GM19238 (cell line): ENCODE measurements at regions not wholly inside any gene's neighbourhood (a gene's known extent, or its start where the extent isn't known, plus 50 kb on each side); places are given as distances from the start of the nearest gene placed in this dataset.

Source experiments
- DNase-seq: peaks from one replicate; pipeline ENCODE4 v3.0.0; 2011; ENCODE audit warnings: low spot score; ENCODE audit not compliant: insufficient read length

DNA sequence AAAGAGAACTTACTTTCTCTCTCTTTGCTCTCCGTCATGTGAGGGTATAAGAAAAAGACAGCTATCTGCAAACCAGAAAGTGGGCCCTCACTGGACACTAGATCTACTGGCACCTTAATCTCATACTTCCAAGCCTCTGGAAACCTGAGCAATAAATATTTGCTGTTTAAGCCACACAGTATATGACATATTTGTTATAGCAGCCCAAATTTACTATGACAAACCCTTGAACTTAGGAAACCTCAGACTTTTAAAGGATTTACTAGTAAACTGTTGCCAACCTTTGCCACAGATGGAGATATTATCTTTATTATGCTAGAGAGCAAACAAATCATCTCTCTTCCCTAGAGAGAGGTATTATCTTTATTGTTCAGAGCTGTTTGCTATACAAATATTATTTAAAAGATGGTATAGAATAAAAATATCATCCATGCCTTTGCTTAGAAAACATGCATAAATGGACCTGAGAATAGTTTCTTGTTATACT is 1446.1 kb downstream of the SLITRK1 start:
- no peak for DNase-seq

DNA sequence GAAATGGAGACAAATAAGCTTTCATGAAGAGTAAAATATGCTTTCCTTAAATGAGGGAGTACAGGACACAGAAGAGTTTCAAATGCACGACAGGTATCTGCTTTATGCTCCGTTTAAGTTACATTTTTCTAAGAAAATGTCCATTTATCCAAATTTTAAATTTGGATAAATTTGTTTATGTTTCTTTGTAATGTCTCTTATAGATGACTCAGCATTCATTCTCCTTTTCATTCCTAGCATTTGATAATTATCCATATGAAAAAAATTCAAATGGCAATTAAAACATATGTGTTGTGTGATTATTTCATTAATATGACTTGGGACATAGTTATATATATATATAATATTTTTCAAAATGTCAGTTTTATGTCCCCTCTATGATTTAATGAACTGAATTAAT is 1449.3 kb downstream of the SLITRK1 start:
- no peak for DNase-seq

DNA sequence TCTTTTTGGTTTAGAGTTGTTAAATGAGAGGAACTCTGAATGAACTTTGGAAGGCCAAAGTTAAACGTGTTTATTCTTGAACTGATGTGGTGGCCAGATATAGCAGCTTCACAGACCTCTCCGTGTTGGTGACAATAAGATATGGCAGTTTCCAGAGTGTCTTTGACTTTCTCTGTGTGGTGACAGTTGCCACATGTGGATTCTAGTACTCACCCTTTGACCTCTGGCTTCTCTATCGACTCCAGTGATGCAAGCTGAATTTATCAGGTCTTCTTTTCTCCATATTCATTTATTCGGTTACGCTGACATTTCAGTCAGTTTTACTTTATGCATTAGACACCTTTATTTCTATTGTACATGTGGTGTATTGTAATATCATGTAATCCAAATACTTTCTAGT is 1469.5 kb downstream of the SLITRK1 start:
- no peak for DNase-seq

DNA sequence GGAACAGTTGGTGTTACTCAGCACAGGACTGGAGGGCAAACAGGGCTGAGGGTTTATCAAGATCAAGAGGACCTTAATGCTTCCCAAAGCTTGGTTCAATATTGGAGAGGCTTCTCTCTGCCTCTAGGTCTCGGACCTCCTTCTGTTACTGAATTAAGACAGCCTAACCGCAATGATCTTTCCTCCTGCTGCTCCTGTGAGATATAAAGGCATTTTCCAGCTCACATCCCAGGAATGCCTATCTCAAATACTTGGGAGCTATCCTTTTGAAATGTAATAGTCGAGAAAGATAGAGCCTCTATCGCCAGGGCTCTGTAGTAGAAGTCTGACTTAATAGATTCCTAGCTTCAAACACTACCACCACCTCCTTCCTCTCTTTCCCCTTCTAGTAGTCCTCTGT is 1475.0 kb downstream of the SLITRK1 start:
- no peak for DNase-seq

DNA sequence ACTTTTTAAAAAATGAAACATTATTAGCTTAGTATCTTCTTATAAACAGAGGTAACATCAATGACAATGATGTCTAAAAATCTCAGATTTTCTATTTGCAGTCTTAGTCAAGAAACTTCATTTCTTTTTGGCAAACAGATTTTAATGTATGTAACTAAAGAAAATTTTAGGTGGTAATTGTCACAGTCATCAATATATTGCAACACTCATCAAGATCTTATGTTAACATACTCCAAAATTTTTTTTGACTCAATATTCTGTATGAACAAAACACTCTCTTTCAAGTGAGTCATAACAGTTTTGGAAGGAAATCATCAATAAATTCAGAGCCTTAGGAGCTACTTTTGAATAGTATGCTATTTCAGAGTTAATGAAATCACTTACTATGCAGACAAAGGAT is 1507.6 kb downstream of the SLITRK1 start:
- no peak for DNase-seq

DNA sequence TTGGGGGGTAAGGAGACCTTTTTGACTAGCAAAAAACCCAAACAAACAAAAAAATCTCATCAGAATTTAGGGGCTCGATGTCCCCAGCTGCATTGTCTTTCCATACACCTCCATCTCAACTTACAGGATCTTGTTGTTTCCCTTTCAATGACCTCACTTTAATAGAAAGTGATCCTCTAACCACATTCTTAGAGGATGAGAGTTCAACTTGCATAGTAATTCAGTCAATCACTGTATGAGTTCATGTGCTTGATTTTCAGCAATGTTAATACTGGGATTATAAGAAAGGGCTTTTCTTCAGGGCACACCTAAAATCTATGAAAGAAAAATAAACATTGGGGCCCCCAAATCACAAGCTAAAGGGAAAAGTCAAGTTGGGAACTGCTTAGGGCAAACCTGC is 1512.0 kb downstream of the SLITRK1 start:
- DNase-seq = no peak

DNA sequence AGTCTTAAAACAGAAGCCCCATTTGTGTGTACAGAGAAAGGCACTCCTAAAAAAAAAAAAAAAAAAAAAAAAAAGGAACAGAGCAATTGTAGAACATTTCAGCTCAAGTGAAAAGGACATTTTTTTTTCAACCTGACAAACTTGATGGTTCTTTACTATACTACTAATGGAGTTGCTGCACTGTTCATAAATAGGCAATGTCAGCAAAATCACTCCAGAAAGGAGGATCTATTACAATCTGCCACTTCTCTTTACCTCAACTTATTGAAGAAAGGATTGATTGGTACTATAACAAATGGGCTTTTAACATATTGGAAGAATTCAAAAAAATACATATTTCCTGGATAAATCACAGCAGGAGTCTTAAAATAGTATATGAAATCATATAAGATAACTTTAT is 1517.7 kb downstream of the SLITRK1 start:
- no peak for DNase-seq

DNA sequence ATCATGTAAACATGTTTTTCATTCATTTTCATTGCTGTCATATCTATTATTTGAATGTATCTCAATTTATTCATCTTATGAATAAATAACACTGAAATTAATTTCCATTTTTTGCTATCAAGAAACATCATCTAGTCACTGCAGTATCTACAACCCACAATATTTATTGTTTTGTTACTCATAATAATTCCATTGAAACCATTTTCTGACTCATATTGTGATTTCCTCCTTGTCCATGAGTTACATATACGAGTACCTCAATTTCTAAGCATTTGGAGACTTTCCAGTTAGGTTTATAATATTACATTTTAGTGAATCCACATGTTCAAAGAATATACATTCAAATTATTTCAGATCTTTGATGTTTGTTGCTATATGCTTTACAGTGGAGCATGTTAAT is 1524.0 kb downstream of the SLITRK1 start:
- DNase-seq = no peak

DNA sequence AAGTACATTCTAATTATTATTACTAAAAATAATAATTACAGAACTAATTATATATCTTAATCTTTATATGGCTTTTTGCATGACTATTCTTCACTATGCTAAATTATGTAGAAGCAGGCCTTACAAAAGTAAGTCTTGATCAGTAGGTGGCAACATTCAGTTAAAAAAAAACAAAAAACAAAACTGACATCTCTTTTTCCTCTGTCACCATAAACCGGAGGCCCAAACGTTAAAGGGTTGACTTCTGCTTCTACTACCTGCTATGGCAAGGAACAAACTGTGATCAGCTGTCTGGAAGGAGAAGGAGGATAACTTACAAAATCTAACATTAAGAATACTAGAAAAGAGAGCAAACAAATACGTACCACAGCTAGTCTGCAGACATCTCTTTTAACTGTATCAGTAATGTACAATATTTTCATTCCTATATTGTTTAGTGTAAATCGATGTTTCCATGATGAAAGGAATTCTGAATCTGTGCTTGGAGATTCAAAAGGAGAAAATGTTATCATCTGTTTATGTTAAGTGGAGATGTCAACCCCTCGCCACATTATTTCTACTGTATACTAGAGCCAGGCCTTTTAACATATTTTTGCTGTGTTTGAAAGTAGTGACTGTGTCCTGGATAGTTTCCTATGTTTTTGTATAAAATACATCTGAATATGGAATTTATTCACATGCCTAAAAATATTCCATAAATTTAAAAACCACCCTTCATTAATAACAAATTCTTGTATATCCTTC is 1525.4 kb downstream of the SLITRK1 start:
- DNase-seq = no peak

DNA sequence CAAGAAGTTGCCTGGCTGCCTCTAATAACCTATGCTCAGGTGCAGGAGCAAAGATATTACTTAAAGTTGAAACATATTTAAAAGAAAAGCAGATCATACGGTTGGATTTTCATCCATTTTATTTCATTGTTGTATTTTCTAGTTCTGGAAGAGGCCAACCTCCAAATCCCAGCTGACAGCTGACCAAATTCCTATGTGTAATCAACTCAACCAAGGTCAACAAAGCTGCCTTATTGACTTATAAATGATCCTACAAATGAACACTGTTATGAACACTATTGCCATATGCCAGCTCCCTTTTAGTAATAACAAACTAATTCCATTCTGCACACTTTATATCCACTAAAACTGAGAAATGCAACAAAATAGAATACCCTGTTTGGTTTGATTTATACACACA is 1537.4 kb downstream of the SLITRK1 start:
- no peak for DNase-seq

DNA sequence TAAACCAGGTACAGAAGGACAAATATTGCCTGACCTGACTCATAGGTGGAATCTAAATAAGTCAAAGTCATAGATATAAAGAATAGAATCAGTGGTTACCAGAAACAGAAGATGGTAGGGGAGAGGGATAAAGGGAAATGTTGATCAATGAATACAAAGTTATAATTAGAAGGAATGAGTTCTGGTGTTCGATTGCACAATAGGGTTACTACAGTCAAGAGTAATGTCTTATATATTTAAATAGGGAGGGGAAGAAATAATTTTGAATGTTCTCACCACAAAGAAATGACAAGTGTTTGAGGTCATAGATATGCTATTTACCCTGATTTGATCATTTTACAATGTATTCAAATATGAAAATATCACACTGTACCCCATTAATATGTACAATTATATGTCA is 1541.2 kb downstream of the SLITRK1 start:
- no peak for DNase-seq

DNA sequence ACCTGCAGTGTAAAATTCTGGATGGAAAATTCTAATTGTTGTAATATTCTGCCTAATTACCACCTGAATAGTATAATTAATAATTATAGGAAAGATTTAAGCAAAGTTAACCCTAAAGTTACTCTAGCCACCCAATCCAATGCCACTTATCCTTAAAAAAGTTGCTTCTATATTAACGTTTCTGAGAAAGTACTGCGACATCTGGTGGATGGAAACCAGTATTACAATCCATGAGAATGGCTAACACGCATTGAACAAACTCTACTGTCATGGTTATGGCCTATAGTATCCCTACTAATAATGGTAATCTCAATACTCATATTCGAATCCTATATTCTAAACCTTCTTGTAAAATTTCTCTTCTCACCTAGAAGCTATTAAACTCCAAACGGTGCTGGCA is 1551.8 kb downstream of the SLITRK1 start:
- DNase-seq = no peak

DNA sequence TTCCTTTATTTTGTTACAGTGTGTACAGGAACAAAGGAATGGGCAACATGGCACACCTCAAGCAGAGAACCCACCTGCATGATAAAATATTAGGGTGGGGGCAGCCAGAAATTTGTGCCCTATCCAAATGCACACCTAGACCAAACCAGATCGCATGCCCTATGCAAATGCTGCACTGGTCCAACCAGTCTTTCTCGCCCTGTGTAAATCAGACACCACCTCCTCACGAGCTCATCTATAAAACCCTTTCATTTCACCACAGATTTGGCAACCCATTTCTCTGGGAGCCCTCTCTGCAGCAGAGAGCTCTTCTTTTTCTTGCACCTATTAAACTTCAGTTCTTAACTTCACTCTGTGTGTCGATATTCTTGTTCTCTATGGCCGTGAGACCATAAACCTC is 1559.2 kb downstream of the SLITRK1 start:
- DNase-seq = no peak

DNA sequence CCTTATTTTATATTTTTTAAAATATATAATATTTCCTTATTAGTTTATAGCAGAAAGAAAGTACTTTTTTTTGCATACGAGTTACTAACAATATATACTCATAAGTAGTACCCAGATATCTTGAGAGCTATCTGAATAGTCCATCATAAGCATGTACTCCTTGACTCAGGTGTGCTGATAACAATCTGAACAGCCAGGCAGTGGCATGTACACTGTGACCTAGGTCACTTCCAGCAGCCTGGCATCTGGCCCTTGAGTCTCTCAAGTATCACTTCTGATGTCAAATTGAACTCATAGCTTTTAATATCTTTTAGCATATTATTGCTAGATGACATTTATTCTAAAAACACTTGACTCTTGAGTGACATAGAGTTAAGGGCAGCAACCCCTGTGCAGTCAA is 1576.7 kb downstream of the SLITRK1 start:
- DNase-seq = no peak

DNA sequence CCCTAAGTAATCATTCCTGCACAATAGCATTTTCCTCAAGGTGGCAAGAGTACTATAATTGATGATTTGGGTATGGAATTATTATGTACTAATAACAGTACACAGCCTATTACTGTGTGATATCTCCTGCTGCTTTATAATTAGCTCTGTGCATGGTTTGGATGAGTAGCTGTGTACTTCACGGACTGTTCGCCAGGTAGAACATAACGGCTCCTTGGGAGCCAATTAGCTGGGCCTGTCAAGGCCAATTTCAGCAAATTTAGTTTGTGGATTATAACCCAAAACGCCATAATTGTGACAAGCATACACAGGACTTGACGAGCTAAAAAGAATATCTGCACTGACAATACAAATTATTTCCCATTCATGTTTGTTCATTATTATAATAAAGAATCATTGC is 1584.2 kb downstream of the SLITRK1 start:
- no peak for DNase-seq

DNA sequence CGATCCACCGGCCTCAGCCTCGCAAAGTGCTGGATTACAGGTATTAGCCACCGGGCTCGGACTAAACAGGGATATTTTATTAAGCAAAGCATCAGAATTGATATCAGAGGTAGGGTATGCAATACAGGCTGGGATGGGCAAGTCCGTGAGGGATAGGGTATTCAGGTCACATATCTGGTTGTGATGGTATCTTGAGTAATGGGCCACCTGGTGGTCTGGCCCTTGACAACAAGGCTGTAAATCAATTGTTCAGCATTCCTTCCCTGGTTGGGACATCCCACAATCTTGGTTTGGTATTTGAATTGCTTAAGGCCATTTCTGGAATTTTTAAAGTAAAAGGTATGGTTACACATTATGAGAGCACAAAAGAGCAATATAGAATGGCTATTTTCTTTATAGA is 1588.0 kb downstream of the SLITRK1 start:
- DNase-seq = no peak

DNA sequence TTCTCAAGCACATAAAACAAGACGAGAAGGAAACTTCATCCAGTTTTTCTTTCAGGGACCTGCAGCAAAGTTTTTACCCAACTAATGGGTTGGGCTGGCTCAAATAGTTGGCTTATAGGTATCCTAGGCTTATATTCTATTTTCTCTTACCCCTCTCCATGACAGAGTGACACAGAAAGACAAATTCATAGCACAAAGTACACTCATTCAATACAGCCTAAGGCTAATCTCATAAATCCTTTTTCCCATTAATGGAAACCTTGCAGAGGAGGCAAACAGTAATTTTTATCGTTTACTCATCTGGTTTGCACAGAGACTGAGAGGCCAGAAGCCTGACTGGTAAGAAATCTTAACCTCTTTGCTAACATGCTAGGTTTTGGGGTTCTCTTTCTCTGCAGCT is 1589.9 kb downstream of the SLITRK1 start:
- no peak for DNase-seq

DNA sequence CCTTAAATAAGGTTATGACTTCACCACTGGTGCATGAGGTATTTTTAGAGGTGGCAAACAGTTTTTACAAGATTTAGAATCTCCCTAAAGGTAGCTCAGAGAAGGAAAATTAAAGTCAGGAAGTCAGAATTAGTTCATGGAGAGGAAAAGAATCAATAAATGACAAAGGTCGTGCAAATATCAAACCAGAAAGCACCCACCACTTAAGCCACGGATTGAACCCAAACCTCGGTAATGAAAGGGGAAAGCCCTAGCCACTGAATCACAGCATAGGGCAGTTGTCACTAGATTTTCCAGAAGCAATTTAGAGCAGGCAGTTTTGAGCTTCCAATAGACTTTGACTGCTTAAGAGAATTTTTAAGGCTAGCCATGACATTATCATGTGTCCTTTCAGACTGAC is 1590.4 kb downstream of the SLITRK1 start:
- no peak for DNase-seq

DNA sequence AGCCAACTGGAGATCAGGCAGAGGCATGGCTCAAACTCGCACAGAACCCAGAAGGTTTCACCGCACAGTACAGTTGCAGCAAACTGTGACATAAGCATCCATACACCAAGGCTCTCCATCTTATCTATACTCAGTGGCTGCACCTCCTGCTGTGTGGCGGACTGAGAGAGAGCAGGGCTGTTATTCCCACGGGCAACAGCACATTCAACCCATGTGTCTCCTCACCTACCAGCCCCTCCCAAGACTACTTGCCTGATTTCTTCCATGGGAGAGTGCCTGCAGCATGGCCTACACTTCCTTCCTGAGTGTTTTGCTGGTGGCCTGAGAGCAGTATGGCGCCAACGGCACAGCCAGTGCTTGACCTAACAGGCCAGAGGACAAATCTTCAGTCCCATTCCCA is 1606.6 kb downstream of the SLITRK1 start:
- no peak for DNase-seq

DNA sequence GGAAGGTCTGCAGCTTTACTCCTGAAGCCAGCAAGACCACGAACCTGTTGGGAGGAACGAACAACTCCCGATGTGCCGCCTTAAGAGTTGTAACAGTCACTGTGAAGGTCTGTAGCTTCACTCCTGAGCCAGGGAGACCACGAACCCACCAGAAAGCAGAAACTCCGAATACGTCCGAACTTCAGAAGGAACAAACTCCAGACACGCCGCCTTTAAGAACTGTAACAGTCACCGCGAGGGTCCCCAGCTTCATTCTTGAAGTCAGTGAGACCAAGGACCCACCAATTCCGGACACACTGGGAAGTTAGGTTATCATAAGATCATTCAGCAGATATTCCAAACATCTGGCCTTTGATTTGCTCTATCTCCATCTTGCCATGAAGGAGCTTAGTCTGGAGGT is 1623.0 kb downstream of the SLITRK1 start:
- DNase-seq = no peak

DNA sequence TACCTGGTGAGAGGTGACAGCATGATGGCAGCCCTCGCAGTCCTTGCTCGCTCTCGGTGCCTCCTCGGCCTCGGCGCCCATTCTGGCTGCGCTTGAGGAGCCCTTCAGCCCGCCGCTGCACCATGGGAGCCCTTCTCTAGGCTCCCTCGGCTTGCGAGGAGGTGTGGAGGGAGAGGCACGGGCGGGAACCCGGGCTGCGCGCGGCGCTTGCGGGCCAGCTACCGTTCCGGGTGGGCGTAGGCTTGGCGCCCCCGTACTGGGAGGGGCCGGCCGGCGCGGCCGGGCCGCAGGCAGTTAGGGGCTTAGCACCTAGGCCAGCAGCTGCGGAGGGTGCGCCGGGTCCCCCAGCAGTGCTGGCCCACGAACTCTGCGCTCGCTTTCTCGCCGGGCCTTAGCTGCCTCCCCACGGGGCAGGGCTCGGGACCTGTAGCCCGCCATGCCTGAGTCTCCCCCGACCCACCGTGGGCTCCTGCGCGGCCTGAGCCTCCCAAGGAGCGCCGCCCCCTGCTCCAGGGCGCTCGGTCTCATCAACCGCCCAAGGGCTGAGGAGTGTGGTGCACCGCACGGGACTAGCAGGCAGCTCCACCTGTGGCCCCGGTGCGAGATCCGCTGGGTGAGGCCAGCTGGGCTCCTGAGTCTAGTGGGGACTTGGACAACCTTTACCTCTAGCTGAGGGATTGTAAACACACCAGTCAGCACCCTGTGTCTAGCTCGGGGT is 1624.3 kb downstream of the SLITRK1 start:
- no peak for DNase-seq

DNA sequence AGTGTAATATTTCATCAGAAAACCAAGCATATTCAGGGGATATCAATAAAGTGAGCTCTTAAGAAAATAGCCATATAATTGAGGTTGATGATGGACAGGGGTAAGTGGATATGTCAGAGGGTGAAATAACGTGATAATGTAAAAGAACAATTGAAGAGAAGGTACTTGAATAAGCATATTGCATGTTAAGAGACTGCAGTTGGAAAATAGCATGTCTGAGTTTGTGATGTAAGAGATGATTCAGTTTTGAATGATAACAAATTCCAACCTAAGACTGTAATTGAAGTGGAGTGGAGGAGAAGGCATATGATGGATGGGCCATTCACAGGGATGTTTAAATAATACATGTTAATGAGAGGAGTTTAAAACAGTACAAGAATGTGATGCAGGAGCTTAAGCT is 1633.5 kb downstream of the SLITRK1 start:
- no peak for DNase-seq

DNA sequence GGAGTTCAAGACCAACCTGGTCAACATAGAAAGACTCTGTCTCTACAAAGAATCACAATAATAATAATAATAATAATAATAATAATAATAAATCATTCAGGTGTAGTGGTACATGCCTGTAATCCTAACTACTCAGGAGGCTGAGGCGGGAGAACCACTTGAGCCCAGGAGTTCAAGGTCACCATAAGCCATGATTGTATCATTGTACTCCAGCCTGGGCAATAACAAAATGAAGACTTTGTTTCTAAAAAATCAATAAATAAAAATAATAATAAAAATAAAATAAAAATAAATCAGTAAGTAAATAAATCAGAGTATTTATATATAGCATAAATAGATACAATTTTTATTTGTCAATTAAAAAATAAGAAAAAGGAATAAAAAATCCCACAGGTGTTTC is 1636.4 kb downstream of the SLITRK1 start:
- DNase-seq = no peak
